ENCODE measurements at regions not wholly inside any gene's neighbourhood (a gene's known extent, or its start where the extent isn't known, plus 50 kb on each side); places are given as distances from the start of the nearest gene placed in this dataset.

DNA sequence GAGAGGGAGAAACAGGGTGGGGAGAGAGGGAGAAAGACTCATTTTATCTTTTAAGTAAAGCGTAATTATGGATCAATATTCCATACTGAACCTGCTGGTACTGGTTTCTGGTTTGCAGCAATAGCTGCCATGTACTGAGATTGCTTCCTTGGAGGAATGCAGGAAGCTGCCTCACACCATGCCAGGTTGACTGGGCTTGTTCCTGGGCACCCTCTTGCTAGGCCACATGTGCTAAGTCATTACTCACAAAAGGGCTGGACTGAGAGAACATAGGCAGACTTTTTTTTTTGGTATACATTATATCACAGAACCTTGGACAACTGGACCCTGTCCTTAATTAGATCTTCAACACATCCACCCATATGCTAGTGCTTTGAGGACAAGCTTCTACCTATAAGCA lies 193.4 kb downstream of the ZNF621 start:
- H3K4me3 ChIP-seq (replicated peaks; ENCODE audit: low read depth, low read length), result no peak overlapping the region
- DNase-seq (ENCODE audit: extremely low read depth, low read depth), result no peak
- TF ChIP-seq, protein P1, sequence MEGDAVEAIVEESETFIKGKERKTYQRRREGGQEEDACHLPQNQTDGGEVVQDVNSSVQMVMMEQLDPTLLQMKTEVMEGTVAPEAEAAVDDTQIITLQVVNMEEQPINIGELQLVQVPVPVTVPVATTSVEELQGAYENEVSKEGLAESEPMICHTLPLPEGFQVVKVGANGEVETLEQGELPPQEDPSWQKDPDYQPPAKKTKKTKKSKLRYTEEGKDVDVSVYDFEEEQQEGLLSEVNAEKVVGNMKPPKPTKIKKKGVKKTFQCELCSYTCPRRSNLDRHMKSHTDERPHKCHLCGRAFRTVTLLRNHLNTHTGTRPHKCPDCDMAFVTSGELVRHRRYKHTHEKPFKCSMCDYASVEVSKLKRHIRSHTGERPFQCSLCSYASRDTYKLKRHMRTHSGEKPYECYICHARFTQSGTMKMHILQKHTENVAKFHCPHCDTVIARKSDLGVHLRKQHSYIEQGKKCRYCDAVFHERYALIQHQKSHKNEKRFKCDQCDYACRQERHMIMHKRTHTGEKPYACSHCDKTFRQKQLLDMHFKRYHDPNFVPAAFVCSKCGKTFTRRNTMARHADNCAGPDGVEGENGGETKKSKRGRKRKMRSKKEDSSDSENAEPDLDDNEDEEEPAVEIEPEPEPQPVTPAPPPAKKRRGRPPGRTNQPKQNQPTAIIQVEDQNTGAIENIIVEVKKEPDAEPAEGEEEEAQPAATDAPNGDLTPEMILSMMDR (IDR thresholded peaks at IDR 0.05; ENCODE audit: low read depth, low read length, missing control alignments), result no peak

DNA sequence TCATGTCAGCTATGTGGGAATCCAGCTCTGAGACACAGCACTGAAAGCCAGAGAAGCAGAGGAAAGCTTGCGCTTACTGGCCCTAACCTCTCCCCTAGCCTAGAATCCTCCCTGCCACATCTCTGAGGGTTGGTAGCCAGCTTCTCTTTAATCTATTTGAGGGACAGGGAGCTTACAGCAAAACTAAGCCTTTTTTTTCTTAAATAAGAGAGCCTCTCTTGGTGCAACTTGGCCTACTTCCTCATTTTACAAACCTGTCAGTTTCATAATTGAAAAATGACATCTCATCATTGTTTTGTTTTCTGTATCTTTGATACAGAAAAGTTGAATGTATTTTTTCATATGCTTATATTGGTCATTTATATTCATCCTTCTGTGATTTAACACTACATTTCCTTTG lies 193.9 kb downstream of the ZNF621 start:
- TF ChIP-seq, protein P1 (IDR thresholded peaks at IDR 0.05; ENCODE audit: low read depth, low read length, missing control alignments), result no peak
- no peak overlapping the region for H3K4me3 ChIP-seq (replicated peaks; ENCODE audit: low read depth, low read length)
- DNase-seq (ENCODE audit: extremely low read depth, low read depth), result no peak

DNA sequence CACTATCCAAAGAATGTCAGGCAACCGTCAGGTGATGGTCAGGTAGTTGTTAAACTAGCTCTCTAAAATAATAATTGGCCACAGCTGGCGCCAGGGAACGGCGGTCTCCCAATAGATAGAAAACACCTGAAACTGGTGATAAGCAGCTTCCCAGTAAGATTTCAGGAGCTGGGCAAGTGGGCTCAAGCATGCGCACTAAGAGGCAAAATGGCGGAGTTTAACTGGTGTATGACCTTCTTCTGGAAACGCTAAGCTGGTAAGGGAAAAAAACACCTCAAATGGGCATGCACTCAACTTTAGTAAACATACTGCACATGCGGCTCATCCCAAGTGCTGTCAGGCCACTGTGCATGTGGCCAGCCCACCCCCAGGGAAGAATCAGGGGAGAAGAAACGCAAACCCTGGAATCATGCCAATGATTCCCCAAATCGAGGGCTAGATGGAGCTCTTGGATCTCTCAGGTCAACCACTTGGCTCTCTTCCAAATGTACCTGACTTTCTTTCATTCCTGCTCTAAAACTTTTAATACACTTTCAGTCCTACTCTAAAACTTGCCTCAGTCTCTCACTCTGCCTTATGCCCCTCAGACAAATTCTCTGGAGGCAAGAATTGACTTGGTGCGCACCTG lies 195.0 kb downstream of the ZNF621 start:
- no peak for DNase-seq (ENCODE audit: extremely low read depth, low read depth)
- TF ChIP-seq, protein P1 (IDR thresholded peaks at IDR 0.05; ENCODE audit: low read depth, low read length, missing control alignments), result no peak
- H3K4me3 ChIP-seq (replicated peaks; ENCODE audit: low read depth, low read length), result no peak overlapping the region

DNA sequence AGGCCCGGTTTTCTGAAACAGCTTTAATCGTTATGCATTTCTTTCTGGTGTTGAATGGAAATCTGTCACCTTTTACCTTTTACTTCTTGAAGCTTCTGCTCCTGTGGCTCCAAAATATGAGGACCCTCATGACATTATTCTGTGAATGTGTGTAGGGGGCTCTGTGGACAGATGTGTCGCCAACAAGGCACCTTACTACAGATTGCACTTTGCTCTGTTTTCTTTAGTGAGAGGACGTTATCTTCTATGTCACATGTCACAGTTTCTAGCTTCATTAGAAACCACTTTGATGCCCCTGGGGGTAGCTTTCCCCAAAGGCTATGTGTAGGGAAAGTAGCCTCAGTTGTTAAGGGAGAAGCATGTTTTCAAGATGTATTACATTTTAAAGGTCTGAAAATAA lies 195.6 kb downstream of the ZNF621 start:
- H3K4me3 ChIP-seq (replicated peaks; ENCODE audit: low read depth, low read length), result no peak overlapping the region
- TF ChIP-seq, protein P1 (IDR thresholded peaks at IDR 0.05; ENCODE audit: low read depth, low read length, missing control alignments), result no peak
- no peak for DNase-seq (ENCODE audit: extremely low read depth, low read depth)

DNA sequence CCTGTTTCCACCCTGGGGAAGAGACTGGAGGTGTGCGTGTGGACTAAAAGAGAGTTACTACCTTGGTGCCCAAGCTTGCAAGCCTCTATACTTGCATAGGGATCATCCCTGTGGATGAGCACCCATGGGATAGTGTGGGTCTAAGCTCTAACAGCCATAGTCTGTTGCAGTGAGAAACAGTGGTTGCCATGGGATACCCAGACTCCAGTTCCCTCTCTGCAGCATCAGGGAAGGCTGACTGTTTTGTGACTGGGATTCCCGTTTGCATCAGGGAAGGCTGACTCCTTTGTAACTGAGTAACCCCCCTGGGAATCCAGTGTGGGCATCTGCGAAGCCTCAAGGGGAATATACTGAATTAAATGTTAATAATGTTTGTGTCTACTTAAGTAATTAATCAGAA lies 196.1 kb downstream of the ZNF621 start:
- H3K4me3 ChIP-seq (replicated peaks; ENCODE audit: low read depth, low read length), result no peak overlapping the region
- TF ChIP-seq, protein P1 (IDR thresholded peaks at IDR 0.05; ENCODE audit: low read depth, low read length, missing control alignments), result no peak
- no peak for DNase-seq (ENCODE audit: extremely low read depth, low read depth)

DNA sequence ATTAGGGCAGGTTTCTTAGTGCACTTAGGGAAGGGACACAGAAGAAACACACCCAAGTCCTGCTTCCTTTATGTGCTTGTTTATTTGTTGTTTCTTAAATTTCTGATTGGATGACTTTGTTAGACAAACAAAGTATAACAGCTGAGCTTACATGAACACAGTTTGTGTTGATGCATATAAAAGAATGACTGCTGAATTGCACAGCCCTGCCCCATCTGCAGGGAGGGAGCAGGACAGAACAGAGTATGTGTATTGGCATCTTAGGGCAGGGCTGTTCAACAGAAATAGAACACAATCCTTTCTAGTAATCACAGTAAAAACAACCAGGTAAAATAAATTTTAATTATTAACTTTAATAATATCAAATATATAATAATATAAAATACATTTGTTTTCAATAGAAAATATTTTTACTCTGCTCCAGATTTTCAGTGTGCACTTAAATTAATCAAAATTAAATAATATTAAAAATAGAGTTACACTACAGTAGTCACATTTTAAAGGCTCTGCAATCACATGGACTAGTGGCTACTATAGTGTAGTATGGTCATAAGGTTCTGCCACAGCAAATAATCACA lies 198.4 kb downstream of the ZNF621 start:
- TF ChIP-seq, protein P1 (IDR thresholded peaks at IDR 0.05; ENCODE audit: low read depth, low read length, missing control alignments), result no peak
- no peak for DNase-seq (ENCODE audit: extremely low read depth, low read depth)
- H3K4me3 ChIP-seq (replicated peaks; ENCODE audit: low read depth, low read length), result no peak overlapping the region

DNA sequence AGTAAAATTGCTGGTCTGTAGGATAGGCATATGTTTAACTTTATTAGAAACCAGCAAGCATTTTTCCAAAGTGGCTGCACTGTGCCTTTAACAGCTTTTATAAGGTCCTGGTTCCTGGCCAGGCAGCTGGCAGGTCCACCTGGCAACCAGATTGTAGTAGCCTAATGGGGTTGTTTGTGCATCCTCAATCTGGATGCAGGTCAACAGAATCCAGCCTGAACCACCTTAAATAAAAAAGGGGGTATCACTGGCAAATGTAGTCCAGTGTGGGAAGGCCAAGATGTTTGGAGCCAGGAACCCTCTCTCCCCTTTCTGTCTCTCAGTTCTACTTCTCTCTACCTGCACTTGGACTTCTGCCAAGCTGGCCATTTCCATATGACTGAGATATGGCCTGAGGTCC lies 200.3 kb downstream of the ZNF621 start:
- TF ChIP-seq, protein P1 (IDR thresholded peaks at IDR 0.05; ENCODE audit: low read depth, low read length, missing control alignments), result no peak
- DNase-seq (ENCODE audit: extremely low read depth, low read depth), result no peak
- no peak overlapping the region for H3K4me3 ChIP-seq (replicated peaks; ENCODE audit: low read depth, low read length)

All from HFF-Myc (cell line).